HepG2 (cell line): ENCODE measurements at regions not wholly inside any gene's neighbourhood (a gene's known extent, or its start where the extent isn't known, plus 50 kb on each side); places are given as distances from the start of the nearest gene placed in this dataset.

Experiments
- CCDC6 ChIP-seq: sonication (generic); formaldehyde crosslinking; IDR thresholded peaks from 2 replicates; pipeline ENCODE4 v1.8.1; 2022; ENCODE audit warnings: mild to moderate bottlenecking, missing genetic modification reagents, moderate library complexity
- CHD2 ChIP-seq: IDR thresholded peaks from 2 replicates; pipeline ENCODE4 v1.6.1; 2011; ENCODE audit warnings: low read depth, low read length, improper control_type of control experiment
- ELF1 ChIP-seq: sonication (generic); formaldehyde crosslinking; IDR thresholded peaks from 2 replicates; pipeline ENCODE4 v1.4.0; 2020; ENCODE audit warnings: missing genetic modification reagents
- ELF4 ChIP-seq: sonication (generic); formaldehyde crosslinking; IDR thresholded peaks from 2 replicates; pipeline ENCODE4 v1.5.0; 2020; ENCODE audit warnings: missing genetic modification reagents, mild to moderate bottlenecking, moderate library complexity, borderline replicate concordance
- ISL2 ChIP-seq: sonication (generic); formaldehyde crosslinking; IDR thresholded peaks from 2 replicates; pipeline ENCODE4 v1.5.0; 2020; ENCODE audit warnings: missing genetic modification reagents
- MBD4 ChIP-seq: IDR thresholded peaks from 2 replicates; pipeline ENCODE4 v1.6.1; 2012; ENCODE audit warnings: low read length, inconsistent platforms, borderline replicate concordance
- TARDBP ChIP-seq: sonication (generic); formaldehyde crosslinking; IDR thresholded peaks from 2 replicates; pipeline ENCODE4 v1.8.0; 2022; ENCODE audit warnings: mild to moderate bottlenecking, missing genetic modification reagents
- TFE3 ChIP-seq: IDR thresholded peaks from 2 replicates; pipeline ENCODE4 v1.6.1; 2016
- TGIF2 ChIP-seq: IDR thresholded peaks from 2 replicates; pipeline ENCODE4 v1.6.1; 2016; ENCODE audit warnings: control low read depth, missing compliant biosample characterization
- THAP7 ChIP-seq: sonication (generic); formaldehyde crosslinking; IDR thresholded peaks from 2 replicates; pipeline ENCODE4 v1.8.1; 2023; ENCODE audit warnings: mild to moderate bottlenecking, missing genetic modification reagents
- UBTF ChIP-seq: sonication (generic); formaldehyde crosslinking; IDR thresholded peaks from 2 replicates; pipeline ENCODE4 v1.4.0; 2020; ENCODE audit warnings: mild to moderate bottlenecking, missing genetic modification reagents
- ZNF142 ChIP-seq: sonication (generic); formaldehyde crosslinking; IDR thresholded peaks from 2 replicates; pipeline ENCODE4 v1.4.0; 2020; ENCODE audit warnings: missing genetic modification reagents
- ZNF577 ChIP-seq: sonication (generic); formaldehyde crosslinking; IDR thresholded peaks from 2 replicates; pipeline ENCODE4 v1.4.0; 2020; ENCODE audit warnings: mild to moderate bottlenecking, low read depth, missing genetic modification reagents, borderline replicate concordance
- ZNF83 ChIP-seq: sonication (generic); formaldehyde crosslinking; IDR thresholded peaks from 2 replicates; pipeline ENCODE4 v1.4.0; 2020; ENCODE audit warnings: missing genetic modification reagents, mild to moderate bottlenecking, borderline replicate concordance

- TF ChIP-seq TGIF2 (CRISPR knock-in tag) (peak; percentile 24; the same call in 1 of the 2 replicates), ELF1 (CRISPR knock-in tag) (no peak), ZNF142 (CRISPR knock-in tag) (no peak), TFE3 (CRISPR knock-in tag) (no peak), TARDBP (peak; percentile 34; the same call in 1 of the 2 replicates), ZNF83 (CRISPR knock-in tag) (no peak), MBD4 (no peak), THAP7 (no peak), CCDC6 (CRISPR knock-in tag) (0 out of 2 replicates have a peak, but pooled peaks have one; percentile 42), CHD2 (no peak), ZNF577 (CRISPR knock-in tag) (no peak), ISL2 (CRISPR knock-in tag) (0 out of 2 replicates have a peak, but pooled peaks have one; percentile 33), UBTF (CRISPR knock-in tag) (peak; percentile 67), ELF4 (CRISPR knock-in tag) (no peak)
These were observed 59.1 kb upstream of the PTPN1 start (continued) for GRCh38 chr20:50450881-50451752.
